ENCODE measurements at regions not wholly inside any gene's neighbourhood (a gene's known extent, or its start where the extent isn't known, plus 50 kb on each side); places are given as distances from the start of the nearest gene placed in this dataset.

- DNase-seq, result no peak
Measured at GRCh38 chr20:23163562-23163961, 77.4 kb upstream of the CD93 start.

- no peak for DNase-seq
Measured at GRCh38 chr20:23162887-23163286, 76.8 kb upstream of the CD93 start.

GRCh38 chr20:23161968-23162696 lies 76.0 kb upstream of the CD93 start:
- peak; percentile 99 for DNase-seq

GRCh38 chr20:23161244-23161891 lies 75.2 kb upstream of the CD93 start:
- no peak for DNase-seq

GRCh38 chr20:23160536-23161243 lies 74.6 kb upstream of the CD93 start:
- DNase-seq, result peak; percentile 17

GRCh38 chr20:23159947-23160318 lies 73.8 kb upstream of the CD93 start:
- peak; percentile 63 for DNase-seq

- DNase-seq, result peak; percentile 66
Measured at GRCh38 chr20:23159256-23159946, 73.3 kb upstream of the CD93 start.

GRCh38 chr20:23157734-23158133 lies 71.6 kb upstream of the CD93 start:
- DNase-seq, result no peak

- no peak for DNase-seq
Measured at GRCh38 chr20:23156842-23157423, 70.8 kb upstream of the CD93 start.

- no peak for DNase-seq
Measured at GRCh38 chr20:23156170-23156841, 70.2 kb upstream of the CD93 start.

GRCh38 chr20:23155141-23155590 lies 69.0 kb upstream of the CD93 start:
- DNase-seq, result no peak

- DNase-seq, result no peak
Measured at GRCh38 chr20:23153696-23154341, 67.7 kb upstream of the CD93 start.

GRCh38 chr20:23152902-23153301 lies 66.8 kb upstream of the CD93 start:
- DNase-seq, result no peak

GRCh38 chr20:23152308-23152892 lies 66.3 kb upstream of the CD93 start:
- peak; percentile 21 for DNase-seq

- no peak for DNase-seq
Measured at GRCh38 chr20:23151885-23152284, 65.8 kb upstream of the CD93 start.

- DNase-seq, result no peak
Measured at GRCh38 chr20:23151008-23151703, 65.0 kb upstream of the CD93 start.

- DNase-seq, result peak; percentile 13
Measured at GRCh38 chr20:23150304-23151007, 64.3 kb upstream of the CD93 start.

- no peak for DNase-seq
Measured at GRCh38 chr20:23149623-23150279, 63.6 kb upstream of the CD93 start.

GRCh38 chr20:23148731-23149570 lies 62.8 kb upstream of the CD93 start:
- DNase-seq, result no peak
